ENCODE measurements at regions not wholly inside any gene's neighbourhood (a gene's known extent, or its start where the extent isn't known, plus 50 kb on each side); places are given as distances from the start of the nearest gene placed in this dataset.
"Not testable (repeated sequence)": the region's sequence is repeated elsewhere in the genome, so short reads cannot be mapped to it uniquely, and the experiment has no call there.

DNA sequence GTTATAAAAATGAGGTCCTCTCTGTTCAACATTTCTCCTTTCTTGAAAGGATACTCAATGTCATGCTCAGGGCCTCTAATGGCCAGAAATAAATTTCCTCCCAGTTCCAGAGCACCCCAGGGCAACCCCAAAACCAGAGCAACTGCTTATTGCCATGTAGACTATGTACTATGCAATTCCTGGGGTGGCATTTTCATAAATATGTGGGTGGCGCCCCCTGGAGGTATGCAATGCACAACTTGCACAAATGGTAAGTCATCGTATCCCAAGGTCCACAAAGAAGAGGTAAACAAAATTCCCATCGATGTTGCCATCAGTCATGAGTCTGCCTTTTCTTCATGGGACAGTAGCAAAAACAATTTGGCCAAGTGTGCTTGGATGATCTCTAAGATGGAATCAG is 98.6 kb upstream of the DEFB108B start:
- DNase-seq; H3K36me3 ChIP-seq; H3K27ac ChIP-seq; intact Hi-C loops (cut with DNase I); ATAC-seq; H3K4me3 ChIP-seq; H3K9me3 ChIP-seq; H3K4me1 ChIP-seq; H3K27me3 ChIP-seq: not testable (repeated sequence)
- TF ChIP-seq, protein P1, sequence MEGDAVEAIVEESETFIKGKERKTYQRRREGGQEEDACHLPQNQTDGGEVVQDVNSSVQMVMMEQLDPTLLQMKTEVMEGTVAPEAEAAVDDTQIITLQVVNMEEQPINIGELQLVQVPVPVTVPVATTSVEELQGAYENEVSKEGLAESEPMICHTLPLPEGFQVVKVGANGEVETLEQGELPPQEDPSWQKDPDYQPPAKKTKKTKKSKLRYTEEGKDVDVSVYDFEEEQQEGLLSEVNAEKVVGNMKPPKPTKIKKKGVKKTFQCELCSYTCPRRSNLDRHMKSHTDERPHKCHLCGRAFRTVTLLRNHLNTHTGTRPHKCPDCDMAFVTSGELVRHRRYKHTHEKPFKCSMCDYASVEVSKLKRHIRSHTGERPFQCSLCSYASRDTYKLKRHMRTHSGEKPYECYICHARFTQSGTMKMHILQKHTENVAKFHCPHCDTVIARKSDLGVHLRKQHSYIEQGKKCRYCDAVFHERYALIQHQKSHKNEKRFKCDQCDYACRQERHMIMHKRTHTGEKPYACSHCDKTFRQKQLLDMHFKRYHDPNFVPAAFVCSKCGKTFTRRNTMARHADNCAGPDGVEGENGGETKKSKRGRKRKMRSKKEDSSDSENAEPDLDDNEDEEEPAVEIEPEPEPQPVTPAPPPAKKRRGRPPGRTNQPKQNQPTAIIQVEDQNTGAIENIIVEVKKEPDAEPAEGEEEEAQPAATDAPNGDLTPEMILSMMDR (IDR thresholded peaks at IDR 0.05): peak; percentile 9

DNA sequence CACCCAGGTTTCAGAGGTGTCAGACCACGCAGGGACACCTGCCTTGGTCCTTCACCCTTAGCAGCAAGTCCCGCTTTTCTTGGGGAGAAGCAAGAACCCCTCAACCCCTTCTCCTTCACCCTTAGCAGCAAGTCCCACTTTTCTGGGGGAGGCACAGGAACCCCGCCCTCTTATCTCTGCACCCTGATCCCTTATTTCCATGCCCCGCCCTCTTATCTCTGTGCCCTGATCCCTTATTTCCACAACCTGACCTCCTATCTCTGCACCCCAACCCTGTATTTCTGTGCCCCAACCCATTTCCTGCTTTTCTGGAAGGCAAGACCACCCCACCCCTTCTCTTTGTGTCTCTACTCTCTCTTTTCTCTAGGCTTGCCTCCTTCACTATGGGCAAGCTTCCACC is 94.7 kb upstream of the DEFB108B start:
- H3K9me3 ChIP-seq; H3K36me3 ChIP-seq; H3K27me3 ChIP-seq; ATAC-seq; H3K27ac ChIP-seq; DNase-seq; H3K4me3 ChIP-seq; intact Hi-C loops (cut with DNase I); H3K4me1 ChIP-seq: not testable (repeated sequence)

DNA sequence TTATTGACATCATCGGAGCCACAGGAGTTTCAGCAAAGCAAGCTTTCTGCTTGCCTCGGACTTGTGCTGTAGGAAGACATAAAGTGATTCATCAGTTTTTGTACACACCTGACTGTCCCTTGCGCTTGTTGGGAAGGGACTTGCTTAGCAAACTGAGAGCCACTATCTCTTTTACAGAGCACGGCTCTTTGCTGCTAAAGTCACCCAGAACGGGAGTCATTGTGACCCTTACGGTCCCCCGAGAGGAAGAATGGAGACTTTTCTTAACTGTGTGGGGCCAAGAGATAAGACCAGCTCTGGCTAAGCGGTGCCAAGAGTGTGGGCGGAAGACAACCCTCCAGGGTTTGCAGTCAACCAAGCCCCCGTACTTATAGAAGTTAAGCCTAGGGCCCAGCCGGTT is 89.6 kb upstream of the DEFB108B start:
- H3K36me3 ChIP-seq; H3K27ac ChIP-seq; ATAC-seq; DNase-seq; H3K4me3 ChIP-seq; H3K4me1 ChIP-seq; intact Hi-C loops (cut with DNase I); H3K27me3 ChIP-seq; H3K9me3 ChIP-seq: not testable (repeated sequence)

DNA sequence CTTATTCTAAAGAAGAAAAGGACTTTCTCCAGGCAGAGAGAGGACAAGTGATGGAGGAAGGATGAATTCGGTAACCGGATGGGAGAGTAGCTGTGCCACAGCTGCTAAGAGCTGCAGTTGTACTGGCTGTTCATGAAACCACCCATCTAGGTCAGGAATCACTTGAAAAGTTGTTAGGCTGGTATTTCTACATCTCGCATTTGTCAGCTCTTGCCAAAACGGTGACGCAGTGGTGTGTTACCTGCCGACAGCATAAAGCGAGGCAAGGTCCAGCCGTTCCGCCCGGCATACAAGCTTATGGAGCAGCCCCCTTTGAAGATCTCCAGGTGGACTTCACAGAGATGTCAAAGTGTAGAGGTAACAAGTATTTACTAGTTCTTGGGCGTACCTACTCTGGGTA is 87.3 kb upstream of the DEFB108B start:
- H3K36me3 ChIP-seq; H3K27me3 ChIP-seq; H3K4me1 ChIP-seq; H3K9me3 ChIP-seq; intact Hi-C loops (cut with DNase I); ATAC-seq: not testable (repeated sequence)
- Histone ChIP-seq H3K4me3 (peak overlapping the region; percentile 34), H3K27ac (peak overlapping the region; percentile 71)
- DNase-seq: peak; percentile 72

DNA sequence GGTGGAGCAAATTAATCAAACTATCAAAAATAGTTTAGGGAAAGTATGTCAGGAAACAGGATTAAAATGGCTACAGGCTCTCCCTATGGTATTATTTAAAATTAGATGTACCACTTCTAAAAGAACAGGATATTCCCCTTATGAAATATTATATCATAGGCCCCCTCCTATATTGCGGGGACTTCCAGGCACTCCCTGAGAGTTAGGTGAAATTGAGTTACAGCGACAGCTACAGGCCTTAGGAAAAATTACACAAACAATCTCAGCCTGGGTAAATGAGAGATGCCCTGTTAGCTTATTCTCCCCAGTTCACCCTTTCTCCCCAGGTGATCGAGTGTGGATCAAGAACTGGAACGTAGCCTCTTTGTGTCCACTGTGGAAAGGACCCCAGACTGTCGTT is 86.7 kb upstream of the DEFB108B start:
- DNase-seq; ATAC-seq; H3K36me3 ChIP-seq; H3K27me3 ChIP-seq; intact Hi-C loops (cut with DNase I); H3K4me1 ChIP-seq; H3K9me3 ChIP-seq: not testable (repeated sequence)
- peak overlapping the region; percentile 71 for H3K27ac ChIP-seq
- H3K4me3 ChIP-seq: peak overlapping the region; percentile 34
- TF ChIP-seq, protein P1 (IDR thresholded peaks at IDR 0.05): peak; percentile 21

DNA sequence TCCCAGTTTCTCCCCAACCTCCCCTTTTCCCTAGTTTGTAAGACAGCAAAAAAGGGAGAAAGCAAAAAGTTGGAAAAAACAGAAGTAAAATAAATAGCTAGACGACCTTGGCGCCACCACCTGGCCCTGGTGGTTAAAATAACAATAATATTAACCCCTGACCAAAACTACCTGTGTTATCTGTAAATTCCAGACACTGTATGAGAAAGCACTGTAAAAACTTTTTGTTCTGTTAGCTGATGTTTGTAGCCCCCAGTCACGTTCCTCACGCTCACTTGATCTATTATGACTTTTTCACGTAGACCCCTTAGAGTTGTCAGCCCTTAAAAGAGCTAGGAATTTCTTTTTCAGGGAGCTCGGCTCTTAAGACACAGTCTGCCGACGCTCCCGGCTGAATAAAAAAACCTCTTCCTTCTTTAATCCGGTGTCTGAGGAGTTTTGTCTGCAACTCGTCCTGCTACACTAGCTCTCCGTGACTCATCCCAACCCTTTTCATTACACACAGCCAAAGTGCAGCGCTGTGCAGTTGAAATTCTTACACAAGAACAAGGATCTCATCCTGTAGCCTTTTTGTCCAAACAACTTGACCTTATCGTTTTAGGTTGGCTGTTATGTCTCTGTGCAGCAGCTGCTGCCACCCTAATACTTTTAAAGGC is 83.9 kb upstream of the DEFB108B start:
- ATAC-seq; DNase-seq; intact Hi-C loops (cut with DNase I); H3K4me3 ChIP-seq; H3K36me3 ChIP-seq; H3K4me1 ChIP-seq; H3K27me3 ChIP-seq; H3K27ac ChIP-seq; H3K9me3 ChIP-seq: not testable (repeated sequence)

DNA sequence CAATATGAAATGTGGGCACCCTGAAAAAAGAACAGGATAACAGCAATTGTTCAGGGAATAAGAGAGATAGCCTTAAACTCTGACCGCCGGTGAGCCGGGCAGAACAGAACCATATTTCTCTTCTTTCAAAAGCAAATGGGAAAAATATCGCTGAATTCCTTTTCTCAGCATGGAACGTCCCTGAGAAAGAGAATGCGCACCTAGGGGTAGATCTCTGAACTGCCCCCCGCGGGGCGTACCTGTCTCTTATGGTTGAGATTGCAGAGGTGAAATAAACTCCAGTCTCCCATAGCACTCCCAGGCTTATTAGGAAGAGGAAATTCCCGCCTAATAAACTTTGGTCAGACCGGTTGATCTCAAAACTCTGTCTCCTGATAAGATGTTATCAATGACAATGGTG is 82.1 kb upstream of the DEFB108B start:
- ATAC-seq; DNase-seq; H3K27ac ChIP-seq; H3K4me3 ChIP-seq; H3K27me3 ChIP-seq; intact Hi-C loops (cut with DNase I); H3K36me3 ChIP-seq; H3K9me3 ChIP-seq; H3K4me1 ChIP-seq: not testable (repeated sequence)

DNA sequence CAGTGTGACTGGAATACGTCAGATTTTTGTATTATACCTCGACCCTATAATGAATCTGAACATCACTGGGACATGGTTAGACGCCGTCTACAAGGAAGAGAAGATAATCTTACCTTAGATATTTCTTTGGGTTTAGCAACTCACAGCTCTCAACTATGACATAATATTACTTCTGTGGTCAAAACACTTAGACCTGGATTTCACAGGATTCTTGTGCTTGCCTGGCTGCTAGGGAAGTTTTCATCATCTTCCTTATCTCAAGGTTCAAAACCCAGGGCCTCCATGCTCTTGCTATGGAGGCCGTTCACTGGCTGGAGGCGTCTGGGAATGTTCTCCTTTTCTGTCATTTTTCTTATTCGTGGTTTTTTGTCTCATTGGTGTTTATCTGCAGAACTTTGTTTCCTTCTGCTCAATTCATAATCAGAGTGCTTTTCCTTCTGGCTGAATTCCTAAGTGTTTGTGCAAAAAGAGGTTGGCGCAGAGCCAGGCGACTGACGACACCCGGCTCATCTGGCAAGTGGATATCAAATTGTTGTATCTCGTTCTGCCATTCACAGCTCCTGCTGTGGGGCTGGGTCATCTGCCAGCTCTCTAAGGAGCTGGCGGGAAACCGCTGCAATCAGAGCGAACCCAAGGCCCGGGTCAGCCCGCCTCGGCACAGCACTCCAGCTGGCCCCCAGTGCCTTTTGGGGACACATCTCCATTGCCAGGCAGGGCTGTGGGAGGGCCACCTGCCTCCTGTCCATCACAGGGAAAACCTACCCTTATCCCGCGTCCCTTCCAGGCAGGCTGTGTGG is 68.1 kb upstream of the DEFB108B start:
- ATAC-seq; H3K4me1 ChIP-seq; H3K36me3 ChIP-seq; H3K4me3 ChIP-seq; DNase-seq; H3K9me3 ChIP-seq; intact Hi-C loops (cut with DNase I); H3K27me3 ChIP-seq; H3K27ac ChIP-seq: not testable (repeated sequence)

DNA sequence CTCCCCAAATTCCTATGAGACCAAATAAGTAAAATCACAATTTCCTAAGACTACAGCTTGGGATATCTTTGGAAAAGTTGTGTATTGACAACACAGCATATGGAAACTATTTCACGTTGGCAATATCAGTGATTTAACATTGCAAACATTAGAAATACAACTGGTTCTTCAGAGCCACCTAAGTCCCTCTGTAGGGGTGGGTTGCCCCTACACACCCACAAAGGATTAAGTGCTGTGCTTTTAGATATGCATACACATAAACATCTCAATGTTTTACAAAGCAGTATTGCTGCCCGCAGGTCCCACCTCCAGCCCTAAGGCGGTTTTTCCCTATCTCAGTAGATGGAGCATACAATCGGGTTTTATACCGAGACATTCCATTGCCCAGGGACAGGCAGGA is 66.0 kb upstream of the DEFB108B start:
- H3K27me3 ChIP-seq; H3K9me3 ChIP-seq; H3K4me1 ChIP-seq; DNase-seq; H3K4me3 ChIP-seq; H3K36me3 ChIP-seq; H3K27ac ChIP-seq; ATAC-seq; intact Hi-C loops (cut with DNase I): not testable (repeated sequence)

DNA sequence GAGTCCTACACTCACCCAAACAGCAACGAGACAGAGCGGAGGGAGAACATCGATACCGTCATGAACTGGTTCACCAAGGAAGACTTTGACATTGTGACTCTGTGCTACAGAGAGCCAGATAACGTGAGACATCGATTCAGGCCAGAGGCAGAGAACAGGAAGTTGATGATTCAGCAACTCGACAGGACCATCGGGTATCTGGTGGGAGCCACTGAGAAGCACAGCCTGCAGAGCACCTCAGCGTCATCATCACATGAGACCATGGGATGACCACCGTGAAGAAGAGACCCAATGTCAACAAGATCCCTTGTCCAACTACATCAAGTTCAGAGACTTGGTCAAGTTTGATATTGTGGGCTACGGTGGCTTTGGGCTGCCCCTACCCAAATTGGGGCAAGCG is 60.8 kb upstream of the DEFB108B start:
- H3K9me3 ChIP-seq; H3K36me3 ChIP-seq; intact Hi-C loops (cut with DNase I); H3K4me3 ChIP-seq; DNase-seq; ATAC-seq; H3K27ac ChIP-seq; H3K27me3 ChIP-seq; H3K4me1 ChIP-seq: not testable (repeated sequence)

All from upper lobe of right lung (tissue), 1 donor.